NOMO-1 (cell line): ENCODE measurements at regions not wholly inside any gene's neighbourhood (a gene's known extent, or its start where the extent isn't known, plus 50 kb on each side); places are given as distances from the start of the nearest gene placed in this dataset.

Source experiments
- DNase-seq, 2 experiments: peaks; one replicate each; lab custom pipeline; 2025; ENCODE audit not compliant: unreplicated experiment in 2 of 2; lab: John Stamatoyannopoulos, UW

DNA sequence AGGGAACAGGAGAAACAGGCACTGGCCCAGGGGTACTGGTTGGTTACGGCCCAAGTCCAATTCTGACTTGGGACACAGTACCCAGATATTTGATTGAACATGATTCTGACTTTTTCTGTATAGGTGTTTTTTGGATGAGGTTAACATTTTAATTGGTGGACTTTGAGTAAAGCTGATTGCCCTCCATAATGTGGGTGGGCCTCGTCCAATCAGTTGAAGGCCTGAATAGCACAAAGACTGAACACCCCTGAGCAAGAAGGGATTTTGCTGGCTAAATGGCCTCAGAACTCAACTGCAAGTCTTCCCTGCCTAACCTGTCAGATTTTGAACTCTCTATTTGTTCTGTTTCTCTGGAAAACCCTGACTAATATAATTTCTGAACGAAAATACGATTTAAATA is 222.6 kb downstream of the TEX36 start:
- no peak for DNase-seq

DNA sequence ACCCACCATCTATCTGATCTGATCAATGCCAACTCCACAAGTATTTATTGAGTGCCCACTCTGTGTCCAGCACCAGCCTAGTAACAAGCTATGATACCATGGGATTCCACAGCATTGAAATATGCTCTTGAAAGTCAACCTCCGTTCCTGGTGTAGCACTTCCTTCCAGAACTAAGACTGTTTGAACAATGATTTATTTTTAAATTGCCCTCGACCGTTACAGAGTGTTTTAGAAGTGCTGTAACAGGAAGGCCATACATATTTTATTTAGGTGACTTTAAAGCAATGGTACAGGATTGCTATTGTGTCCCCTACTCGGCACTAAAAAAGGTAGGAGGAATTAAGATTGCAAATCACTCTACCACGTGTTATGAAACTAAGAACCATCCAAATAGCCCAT is 225.6 kb downstream of the TEX36 start:
- no peak for DNase-seq

DNA sequence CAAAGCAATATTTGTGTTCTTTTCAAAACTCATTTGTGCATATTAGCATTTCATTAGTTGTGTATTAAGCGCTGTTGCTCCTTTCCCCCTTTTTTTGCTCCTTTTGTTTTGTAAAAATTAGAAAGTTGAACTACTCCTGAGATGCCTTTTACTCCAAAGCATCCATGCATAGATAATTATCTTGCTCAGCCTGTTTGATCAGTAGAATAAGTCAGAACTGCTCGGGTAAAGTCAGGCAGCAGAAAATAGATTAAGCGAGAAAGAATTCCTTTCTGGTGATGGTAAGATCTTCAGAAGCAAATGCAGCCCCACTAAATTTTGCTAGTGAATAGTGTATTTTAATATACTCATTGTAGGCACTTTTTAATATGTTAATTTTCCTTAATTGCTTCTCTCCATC is 227.1 kb downstream of the TEX36 start:
- DNase-seq, result no peak

DNA sequence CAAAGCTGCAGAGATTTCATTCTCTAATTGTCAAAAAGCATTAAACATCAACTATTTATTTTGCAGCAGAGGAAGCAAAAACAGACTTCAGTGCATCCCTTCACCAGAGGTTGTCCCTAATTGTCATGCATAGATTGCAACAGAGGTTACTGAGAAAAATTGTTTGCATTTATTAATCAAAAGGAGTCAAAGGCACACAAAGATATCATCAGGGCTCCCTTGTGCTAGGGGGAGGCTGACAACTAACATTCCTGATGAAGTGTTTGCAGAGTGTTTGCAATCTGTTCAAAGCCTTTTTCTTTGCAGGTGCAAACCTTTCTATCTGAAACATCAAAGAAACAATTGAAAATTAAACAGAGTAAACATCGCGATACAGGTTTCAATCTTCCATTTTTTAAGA is 227.5 kb downstream of the TEX36 start:
- no peak for DNase-seq

DNA sequence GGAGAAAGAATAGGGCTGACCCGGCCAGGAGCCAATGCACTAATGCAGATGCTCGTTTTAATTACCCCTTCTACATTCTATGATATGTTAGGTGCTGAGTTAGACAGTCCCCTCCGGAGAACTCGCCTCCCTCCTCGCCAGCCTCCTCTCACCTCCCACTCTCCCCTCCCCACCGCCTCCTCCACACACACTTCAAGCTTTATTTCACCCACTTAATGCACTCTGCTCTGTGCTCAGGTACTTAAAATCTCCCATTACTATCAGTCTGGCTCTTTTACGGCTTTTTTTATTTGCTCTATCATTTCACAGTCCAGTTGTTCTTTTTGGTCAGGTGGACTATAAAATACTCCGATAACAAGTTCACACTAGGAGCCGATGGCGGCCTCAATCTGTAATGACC is 231.6 kb downstream of the TEX36 start:
- no peak for DNase-seq

DNA sequence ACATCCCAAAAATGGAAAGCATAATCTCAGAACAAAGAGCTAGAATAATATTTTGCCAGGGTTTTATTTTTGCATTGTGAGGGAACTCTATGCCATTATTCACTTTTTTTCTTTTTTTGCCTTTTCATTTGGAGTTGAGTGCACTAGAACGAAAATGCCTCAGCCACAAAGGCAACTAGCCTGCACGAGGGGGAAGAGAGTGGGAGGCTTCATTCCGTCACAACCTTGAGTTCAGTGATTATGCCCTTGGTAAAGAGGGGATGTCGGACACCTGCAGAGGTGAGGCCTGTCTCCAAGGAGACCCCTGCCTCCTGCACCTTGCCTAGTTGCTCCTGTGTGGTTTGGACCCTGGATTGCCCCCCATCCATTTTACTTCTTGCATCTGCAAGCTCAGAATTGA is 232.7 kb downstream of the TEX36 start:
- DNase-seq, result no peak

DNA sequence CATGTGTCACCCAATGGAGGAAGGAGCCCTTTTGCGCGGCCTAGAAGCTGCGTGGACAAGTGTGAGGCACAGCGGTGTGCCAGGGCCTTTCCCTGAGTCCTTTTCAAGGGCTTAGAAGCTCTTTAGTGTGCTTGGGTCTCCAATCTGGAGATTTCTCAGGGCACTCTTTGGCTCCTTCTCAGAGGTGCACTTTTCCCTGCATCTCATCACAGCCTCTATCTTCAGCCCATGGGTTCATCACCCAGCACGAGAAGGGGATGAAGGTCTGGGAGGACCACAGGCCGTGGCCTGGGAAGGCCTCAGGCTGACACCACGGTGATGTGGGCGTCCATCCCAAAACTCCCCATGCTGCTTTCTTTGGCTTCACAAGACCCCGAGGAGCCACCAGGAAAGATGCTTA is 233.4 kb downstream of the TEX36 start:
- DNase-seq, result no peak

DNA sequence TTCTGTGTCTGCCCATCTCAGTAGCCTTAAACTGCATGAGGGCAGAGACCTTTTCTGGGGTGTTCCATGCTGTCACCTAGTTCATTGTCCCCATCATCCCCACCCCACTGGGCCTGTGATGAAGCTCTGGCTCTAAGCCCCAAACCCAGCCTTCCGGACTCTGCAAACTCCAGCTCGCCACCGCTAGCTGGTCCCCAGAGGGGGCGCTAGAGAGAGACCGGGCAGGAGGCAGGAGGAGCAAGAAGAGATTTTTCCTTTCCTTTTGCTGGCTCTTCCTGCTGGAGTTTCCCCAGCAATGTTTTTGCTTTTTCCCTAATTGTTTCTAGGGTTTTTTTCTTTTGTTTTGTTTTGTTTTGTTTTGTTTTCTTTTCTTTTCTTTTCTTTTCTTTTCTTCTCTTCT is 234.4 kb downstream of the TEX36 start:
- DNase-seq, result no peak

DNA sequence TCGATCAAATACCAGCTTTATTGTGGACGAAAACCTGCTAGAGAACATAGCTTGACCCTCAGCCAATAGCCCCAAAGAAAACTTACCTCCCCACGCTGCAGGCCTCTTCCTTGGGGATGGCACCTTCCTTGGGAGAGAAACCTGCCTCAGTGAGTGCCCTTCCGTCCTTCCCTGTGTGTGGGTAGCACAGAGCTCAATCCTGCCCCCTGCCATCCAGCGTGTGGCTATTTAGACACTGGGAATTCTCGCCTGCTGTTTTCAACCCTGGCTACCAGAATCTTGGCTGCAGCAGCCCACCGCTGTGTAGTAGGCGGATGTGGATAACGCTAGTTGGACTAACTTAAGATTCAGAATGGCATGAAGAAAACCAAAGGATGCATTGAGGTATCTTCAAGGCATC is 238.2 kb downstream of the TEX36 start:
- no peak for DNase-seq

DNA sequence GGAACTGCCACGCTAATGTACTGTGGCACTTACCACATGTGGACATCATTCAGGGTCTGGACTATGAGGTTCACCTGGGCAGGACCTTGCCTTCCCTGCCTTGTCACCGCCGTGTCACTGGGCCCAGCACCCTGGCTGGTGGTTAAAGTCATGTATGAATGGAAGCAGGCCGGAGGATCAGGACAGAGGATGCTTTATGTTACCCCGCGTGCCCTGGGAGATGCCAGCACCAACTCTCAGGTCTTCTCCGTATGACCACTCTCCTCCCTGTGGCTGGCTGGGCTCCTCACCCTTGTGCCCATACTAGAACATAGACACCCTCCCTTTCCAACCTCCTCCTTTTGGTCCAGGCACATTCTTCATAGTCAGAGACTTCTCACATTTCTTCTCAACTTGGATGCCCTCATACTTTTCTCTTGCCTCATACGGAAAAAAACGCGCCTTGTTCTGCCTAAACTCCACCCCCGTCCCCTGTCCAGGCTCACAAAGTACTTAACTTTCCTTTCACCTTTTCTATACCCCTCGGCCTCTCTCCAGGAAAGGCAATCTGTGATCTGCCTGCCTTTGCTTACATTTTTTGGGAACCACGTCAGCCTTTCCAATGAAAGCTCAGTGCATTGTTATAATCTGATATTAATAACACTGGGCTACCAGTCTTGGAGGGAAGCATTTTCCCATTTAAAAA is 240.0 kb downstream of the TEX36 start:
- no peak for DNase-seq

DNA sequence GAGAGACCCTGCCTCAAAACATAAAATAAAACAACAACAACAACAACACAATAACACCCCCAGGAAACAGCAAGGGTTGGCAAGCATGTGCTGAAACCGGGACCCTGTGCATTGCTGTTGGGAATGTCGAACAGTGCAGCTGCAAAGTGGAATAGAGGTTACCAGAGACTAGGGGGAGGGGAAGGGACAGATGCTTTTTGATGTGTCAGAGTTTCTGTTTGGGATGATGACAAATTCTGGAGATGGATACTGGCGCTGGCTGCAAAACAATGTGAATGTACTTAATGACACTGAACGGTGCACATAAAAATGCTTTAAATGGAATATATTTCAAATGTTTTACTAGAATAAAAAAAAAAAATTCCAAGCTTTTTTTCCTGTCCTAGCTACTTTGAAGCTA is 241.8 kb downstream of the TEX36 start:
- DNase-seq, result no peak

DNA sequence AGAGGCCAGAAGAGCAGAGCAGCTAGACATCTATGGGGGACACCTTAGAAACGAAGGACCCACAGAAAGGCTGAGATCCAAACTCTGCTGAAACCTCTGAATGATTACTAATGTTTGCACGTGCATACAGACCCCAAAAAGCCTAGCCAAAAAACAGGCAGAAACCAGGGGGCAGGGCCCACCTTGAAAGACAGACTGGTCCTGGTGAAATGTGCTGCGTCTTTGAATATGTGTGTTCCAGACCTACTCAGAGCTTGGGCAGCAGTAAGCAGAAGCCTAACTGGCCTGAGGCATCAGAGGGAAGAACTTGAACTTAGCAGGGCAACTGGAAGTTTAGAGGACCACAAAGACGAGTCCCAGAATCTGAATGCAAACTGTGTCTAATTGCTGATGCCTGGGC is 251.8 kb downstream of the TEX36 start:
- no peak for DNase-seq

DNA sequence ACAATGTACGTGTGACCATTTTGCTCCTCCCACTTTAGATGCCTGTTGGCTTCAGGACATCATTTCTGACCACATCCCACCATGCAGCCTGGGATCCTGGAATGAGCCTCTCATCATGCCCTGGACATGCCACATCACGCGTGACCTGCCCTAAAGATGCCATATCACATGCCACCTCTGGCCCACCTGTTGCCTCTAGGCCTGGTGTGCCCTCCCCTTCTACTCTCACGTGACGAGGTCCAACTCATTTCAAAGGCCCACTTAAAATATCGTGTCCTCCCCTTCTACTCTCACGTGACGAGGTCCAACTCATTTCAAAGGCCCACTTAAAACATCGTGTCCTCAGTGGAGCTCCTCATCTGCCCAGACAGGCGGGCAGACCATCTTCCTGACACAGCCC is 254.9 kb downstream of the TEX36 start:
- DNase-seq, result no peak

DNA sequence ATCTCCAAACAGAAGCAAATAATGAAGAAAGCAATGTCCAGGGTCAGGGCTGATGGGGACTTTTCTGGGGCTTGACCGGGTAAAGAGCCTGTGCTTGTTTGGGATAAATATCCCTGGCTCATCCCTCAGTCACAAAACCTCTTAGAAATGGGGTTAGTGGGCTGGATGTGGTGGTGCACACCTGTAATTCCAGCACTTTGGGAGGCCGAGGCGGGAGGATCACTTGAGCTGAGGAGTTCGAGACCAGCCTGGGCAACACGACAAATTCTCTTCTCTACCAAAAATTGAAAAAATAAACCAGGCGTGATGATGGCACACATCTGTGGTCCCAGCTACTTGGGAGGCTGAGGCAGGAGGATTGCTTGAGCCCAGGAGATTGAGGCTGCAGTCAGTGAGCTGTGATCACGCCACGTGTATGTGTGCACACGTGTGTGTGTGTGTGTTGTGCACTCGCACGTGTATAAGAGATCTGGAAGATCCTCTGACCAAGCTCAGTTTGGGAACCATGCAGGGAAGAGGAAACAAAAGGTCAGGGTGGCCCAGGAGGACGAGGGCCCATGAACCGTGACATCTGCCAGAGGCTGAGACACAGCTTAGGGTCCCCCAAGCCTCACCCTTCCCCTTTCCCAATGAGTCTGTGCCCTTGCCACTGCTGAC is 258.6 kb downstream of the TEX36 start:
- no peak for DNase-seq

DNA sequence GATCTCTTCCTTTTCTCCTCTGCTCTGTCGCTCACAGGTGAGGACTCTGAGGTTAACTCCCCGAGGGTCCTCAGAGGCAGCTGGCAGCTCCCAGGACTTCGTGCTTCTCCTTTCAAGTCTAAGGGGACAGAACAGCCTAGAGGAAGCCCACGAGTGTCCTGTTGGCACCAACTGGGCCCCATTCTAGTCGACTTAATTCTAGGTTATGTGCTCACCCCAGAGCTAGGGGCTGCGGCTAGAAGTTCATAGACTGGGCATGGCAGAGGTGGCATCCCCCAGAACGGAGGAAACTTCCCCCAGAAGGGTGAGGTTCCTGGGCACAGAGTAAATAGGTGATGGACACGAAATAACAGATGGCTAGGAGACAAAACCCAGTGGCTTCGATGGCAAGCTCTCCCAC is 259.4 kb downstream of the TEX36 start:
- DNase-seq, result no peak

DNA sequence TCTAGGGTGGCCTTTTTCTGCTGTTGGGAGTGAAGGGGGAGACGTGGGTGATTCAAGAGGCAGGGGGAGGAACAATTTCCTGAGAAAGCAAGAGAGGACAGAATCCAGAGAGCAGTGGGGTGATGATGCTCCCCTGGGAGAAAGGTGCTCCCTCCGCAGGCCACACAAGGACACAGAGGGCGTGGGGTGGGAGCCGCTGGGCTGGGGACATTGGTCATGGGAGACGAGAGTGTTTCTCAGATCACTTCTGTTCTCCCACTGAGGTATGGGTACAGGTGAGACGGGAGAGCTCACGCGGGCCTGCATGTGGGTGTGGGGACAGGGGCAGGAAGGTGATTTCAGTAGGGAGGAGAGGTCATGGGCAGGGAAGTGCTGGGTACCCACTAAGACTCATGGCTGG is 259.5 kb upstream of the CTBP2 start:
- DNase-seq, result no peak

DNA sequence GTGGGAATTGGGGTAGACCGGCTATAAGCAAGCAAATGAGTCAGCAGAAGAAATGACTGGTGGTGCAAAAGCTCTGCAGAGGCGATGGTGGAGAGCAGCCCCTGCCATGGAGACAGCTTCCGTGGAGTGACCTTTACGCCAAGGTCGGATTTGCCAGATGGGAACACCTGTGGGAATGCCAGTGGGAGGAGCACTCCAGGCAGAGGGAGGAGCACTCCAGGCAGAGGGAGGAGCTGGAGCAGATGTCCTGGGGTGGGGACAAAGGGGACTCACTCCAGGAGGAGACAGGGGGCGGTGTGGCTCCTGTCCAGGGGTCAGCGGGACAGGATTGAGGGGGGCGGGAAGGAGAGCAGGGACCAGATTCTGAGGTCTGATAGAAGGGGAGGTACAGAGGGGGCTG is 258.8 kb upstream of the CTBP2 start:
- DNase-seq, result no peak

DNA sequence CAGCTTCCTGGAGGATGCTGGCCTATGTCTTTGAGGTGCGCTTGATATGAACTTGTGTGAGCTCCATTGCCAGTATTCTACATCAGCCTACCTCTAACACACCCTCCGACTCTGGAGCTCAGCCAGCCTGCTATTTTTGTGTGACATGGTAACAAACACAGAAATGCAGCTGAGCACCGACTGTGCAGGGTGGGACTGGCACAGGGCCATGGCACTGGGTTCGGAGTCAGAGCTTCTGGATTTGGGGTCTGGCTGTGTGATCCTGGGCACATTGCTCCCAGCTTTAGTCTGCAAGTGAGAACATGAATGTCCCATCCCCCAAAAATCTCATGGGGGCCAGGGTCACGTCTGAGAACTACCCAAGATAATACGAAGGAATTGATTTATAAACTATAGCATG is 257.2 kb upstream of the CTBP2 start:
- DNase-seq, result no peak

DNA sequence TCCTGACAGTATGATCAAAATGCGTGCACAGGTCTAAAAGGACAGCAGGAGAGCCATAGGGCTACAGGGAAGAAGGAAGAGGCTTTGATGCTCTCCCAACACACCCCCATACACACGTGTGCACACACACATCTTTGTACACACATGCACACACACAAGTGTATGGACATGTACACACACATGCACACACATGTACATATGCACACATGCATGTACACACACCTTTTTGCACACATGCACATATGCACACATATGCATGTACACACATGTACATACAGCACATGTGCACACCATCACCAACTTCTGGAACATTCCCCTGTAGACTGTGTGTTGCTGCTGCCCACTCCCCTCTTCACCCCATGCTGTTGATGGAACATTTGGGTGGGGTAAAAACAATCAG is 255.6 kb upstream of the CTBP2 start:
- DNase-seq, result no peak

DNA sequence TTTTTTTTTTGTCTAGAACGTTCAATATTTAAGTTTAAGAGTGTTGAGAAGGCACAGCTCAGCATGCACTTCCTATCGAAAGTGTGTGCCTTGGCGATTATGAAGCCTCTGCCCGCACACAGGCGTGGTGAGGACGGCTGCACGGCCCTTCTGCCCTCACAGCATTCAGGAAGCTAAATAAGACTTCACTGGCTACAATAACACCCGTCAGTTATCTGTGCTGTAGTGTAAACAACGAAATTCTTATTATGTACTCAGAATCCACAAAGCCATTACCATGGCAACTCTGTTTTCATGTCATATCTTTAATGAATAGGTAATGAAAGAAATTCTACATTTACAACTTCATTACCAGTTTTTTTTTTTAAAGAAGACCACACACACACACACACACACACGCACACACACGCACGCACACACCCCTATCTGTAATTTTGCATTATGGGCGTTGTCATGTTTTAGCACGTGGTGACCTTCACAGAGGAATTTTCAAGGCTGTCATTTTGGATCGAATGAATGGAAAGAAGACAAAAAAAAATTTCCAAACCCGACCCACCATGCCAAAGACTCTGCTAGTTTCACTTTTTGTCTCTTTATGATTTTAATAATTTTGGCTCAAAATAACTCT is 254.8 kb upstream of the CTBP2 start:
- DNase-seq, result no peak

DNA sequence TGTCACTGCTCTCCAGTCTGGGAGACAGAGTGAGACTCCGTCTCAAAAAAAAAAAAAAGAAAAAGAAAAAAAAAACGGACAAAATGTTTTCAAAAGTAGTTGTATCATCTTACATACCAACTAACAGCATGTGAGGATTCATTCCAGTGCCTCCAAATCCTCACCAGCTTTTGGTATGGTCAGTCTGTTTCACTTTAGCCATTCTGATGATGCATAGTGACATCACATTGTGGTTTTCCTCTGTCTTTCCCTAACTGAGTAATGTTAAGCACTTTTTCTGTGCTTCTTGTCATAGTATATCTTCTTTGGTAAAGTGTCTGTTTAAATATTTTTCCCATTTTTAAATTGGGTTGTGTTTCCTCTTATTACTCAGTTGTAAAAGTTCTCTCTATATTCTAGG is 251.4 kb upstream of the CTBP2 start:
- DNase-seq, result no peak

DNA sequence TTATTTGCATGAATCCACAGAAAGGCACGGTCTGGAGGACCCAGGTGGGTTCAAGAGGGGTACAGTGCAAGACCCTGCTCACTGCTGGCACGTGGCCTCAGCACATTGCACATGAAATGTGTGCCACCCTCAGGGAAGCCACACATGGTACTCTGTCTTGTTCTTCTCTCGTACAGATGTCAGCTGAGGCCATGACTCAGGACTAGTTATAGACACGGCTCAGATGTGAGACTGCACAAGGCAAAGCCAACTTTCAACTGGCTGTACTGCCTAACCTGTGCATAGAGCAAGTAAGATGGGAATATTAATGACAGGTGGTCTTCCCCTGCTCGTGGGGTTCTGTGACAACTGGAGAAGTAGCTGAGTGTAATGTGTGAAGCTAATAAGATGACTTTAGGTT is 249.4 kb upstream of the CTBP2 start:
- DNase-seq, result no peak
